ENCODE measurements at regions not wholly inside any gene's neighbourhood (a gene's known extent, or its start where the extent isn't known, plus 50 kb on each side); places are given as distances from the start of the nearest gene placed in this dataset.

DNA sequence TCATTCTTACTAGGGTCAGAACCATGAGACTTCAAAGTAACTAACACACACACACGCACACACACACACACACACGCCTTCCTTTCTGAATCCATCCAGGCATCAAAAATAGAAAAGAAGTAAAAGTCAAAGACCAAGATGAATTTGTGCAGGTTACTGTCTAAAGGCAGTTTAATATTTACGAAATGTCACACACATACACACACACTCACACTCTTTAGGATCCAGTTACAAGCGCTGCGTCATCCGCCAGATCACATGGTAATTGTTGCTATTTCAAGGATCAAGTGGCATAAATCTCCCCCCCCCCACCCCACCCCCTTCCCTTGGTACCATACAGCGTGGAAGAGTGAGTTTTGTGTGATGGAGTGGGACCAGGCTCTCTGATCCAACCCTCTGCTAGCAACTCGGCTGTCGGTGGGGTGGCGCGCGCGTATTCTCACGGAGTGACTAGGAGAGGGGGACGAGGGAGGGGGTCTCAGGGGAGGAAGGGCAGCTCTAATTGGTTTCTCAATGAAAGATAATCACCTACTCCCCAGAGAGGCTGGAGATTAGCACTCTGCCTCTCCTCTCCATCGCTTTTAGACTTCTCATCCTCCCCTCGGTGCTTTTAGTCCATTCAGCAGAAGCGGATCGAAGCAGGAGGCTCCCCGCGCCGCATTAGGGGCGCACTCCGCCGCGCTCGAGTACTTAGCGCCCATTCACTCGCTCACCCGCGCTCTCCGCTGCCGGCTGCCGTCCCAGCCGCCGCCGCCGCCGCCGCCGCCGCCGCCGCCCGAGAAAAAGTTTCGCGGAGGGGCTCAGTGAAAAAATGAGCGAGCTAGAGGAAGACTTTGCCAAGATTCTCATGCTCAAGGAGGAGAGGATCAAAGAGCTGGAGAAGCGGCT lies 83.5 kb upstream of the PRKG1 start:
- no peak for TF ChIP-seq ZFX (IDR thresholded peaks at IDR 0.05; ENCODE audit: borderline replicate concordance)
- TF ChIP-seq, protein P1, sequence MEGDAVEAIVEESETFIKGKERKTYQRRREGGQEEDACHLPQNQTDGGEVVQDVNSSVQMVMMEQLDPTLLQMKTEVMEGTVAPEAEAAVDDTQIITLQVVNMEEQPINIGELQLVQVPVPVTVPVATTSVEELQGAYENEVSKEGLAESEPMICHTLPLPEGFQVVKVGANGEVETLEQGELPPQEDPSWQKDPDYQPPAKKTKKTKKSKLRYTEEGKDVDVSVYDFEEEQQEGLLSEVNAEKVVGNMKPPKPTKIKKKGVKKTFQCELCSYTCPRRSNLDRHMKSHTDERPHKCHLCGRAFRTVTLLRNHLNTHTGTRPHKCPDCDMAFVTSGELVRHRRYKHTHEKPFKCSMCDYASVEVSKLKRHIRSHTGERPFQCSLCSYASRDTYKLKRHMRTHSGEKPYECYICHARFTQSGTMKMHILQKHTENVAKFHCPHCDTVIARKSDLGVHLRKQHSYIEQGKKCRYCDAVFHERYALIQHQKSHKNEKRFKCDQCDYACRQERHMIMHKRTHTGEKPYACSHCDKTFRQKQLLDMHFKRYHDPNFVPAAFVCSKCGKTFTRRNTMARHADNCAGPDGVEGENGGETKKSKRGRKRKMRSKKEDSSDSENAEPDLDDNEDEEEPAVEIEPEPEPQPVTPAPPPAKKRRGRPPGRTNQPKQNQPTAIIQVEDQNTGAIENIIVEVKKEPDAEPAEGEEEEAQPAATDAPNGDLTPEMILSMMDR (IDR thresholded peaks at IDR 0.05), result no peak
- H3K27ac ChIP-seq, result peak overlapping the region; percentile 77

DNA sequence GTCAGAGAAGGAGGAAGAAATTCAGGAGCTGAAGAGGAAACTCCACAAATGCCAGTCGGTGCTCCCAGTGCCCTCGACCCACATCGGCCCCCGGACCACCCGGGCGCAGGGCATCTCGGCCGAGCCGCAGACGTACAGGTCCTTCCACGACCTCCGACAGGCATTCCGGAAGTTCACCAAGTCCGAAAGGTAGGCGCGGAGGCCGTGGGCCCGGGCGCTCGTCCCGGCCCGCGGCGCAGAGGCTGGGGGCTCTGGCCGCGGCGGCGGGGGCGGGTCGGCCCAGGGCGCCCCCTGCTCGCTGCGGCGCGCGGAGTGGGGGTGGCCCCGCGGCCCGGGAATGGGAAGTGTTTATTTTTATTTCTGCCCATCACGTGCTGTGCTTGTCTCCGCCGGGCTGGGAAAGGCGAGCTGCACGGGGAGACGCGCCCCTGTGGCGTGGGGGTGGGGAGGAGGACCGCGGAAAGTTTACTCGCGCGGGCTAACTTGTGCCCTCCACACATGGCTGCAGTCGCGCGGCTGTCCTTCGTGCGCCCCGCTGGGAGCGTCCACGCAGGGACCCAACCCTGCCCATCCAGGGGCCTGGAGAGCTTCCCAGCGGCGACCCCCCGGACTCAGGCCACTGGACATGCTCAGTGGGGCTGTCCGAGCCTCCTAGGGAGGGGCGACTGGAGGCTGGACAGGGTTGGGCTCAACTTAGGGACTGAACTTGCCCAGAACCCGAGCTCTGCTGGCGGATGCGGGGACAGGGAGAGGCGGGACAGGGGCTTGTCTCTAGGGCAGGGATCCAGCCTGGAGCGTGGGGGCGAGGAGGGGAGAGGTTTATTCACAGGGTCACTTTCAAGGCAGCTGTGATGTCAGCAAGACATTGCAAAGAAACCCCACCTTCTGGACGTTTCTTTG lies 82.6 kb upstream of the PRKG1 start:
- H3K27ac ChIP-seq, result peak overlapping the region; percentile 77
- TF ChIP-seq, protein P1 (IDR thresholded peaks at IDR 0.05), result 0 out of 2 replicates have a peak, but pooled peaks have one; percentile 4
- TF ChIP-seq ZFX (IDR thresholded peaks at IDR 0.05; ENCODE audit: borderline replicate concordance), result no peak

GRCh38 chr10:50992356-50992901 lies 81.9 kb upstream of the PRKG1 start:
- H3K27ac ChIP-seq, result no peak overlapping the region; the same call in 1 of the 2 replicates
- TF ChIP-seq, protein P1 (IDR thresholded peaks at IDR 0.05), result no peak
- TF ChIP-seq ZFX (IDR thresholded peaks at IDR 0.05; ENCODE audit: borderline replicate concordance), result no peak

- peak overlapping the region; percentile 53 for H3K27ac ChIP-seq
- TF ChIP-seq ZFX (IDR thresholded peaks at IDR 0.05; ENCODE audit: borderline replicate concordance), result no peak
- TF ChIP-seq, protein P1 (IDR thresholded peaks at IDR 0.05), result no peak
Measured at GRCh38 chr10:50992972-50993766, 81.1 kb upstream of the PRKG1 start.

DNA sequence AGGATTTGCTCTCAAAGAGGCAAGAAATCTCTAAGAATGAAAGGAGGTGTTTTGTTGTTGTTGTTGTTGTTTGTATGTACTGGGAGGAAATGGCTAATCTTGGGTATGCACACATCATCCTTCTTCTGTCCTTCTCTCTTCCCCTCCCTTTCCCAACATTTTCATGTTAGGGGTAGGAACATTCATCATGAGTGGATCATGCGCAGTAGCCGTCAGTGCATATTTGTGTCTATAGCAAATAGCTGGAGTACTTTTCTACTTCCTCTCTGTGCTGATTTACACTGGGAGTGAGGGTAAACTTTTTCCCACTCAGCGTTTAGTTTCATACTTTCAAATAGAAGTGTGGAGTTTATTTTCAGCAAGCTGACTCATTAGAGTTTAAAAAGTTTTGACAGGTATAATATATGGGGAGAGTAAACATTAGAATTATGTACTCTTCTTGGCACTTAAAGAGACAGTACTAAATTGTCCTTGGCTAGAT lies 80.5 kb upstream of the PRKG1 start:
- TF ChIP-seq, protein P1 (IDR thresholded peaks at IDR 0.05), result no peak
- TF ChIP-seq ZFX (IDR thresholded peaks at IDR 0.05; ENCODE audit: borderline replicate concordance), result no peak

DNA sequence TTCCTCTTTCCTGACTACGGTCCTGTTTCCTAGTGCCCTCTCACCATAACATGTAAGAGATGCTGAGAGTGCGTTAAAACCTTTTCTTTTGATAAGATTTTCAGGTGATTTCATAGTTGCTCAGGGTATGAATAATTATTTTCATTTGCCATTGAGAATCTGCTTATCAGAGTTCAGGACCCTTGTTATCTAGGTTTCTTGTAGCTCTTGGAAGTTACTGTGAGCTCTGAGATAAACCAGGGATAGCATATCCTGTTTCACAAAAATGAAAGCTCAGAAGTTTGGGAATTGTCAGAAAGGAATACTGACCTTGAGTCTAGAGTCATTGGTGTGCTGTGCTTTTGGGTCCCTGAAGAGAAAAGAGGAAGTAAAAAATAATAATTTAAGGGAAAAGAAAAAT lies 76.8 kb upstream of the PRKG1 start:
- TF ChIP-seq, protein P1 (IDR thresholded peaks at IDR 0.05), result no peak
- no peak for TF ChIP-seq ZFX (IDR thresholded peaks at IDR 0.05; ENCODE audit: borderline replicate concordance)
- no peak overlapping the region for H3K27ac ChIP-seq

More for the DNA sequence above, 80.5 kb upstream of the PRKG1 start:
- peak overlapping the region; percentile 53 for H3K27ac ChIP-seq

All from 22Rv1 (cell line).